ENCODE measurements at regions not wholly inside any gene's neighbourhood (a gene's known extent, or its start where the extent isn't known, plus 50 kb on each side); places are given as distances from the start of the nearest gene placed in this dataset.

GRCh38 chr18:61756244-61756643, 136.6 kb downstream of the RNF152 start:
- no peaks in the 10 kb centered on the region for H3K9me3 ChIP-seq
- H3K4me3 ChIP-seq: no peak overlapping the region
- no peaks in the 10 kb centered on the region for H3K4me1 ChIP-seq
- no peak for TF ChIP-seq POLR2A (IDR thresholded peaks at IDR 0.05)
- TF ChIP-seq, protein P1, sequence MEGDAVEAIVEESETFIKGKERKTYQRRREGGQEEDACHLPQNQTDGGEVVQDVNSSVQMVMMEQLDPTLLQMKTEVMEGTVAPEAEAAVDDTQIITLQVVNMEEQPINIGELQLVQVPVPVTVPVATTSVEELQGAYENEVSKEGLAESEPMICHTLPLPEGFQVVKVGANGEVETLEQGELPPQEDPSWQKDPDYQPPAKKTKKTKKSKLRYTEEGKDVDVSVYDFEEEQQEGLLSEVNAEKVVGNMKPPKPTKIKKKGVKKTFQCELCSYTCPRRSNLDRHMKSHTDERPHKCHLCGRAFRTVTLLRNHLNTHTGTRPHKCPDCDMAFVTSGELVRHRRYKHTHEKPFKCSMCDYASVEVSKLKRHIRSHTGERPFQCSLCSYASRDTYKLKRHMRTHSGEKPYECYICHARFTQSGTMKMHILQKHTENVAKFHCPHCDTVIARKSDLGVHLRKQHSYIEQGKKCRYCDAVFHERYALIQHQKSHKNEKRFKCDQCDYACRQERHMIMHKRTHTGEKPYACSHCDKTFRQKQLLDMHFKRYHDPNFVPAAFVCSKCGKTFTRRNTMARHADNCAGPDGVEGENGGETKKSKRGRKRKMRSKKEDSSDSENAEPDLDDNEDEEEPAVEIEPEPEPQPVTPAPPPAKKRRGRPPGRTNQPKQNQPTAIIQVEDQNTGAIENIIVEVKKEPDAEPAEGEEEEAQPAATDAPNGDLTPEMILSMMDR (IDR thresholded peaks at IDR 0.05): no peak
- H3K27me3 ChIP-seq: no peaks in the 10 kb centered on the region
- no peak for DNase-seq (ENCODE audit: low spot score in 2 of 2)
- 85 to 91% methylated on average over 3 of the region's 3 CpGs for WGBS, 2 donors
- H3K27ac ChIP-seq: no peak overlapping the region
- no peaks in the 10 kb centered on the region for H3K36me3 ChIP-seq

- 82 to 85% methylated on average over 7 of the region's 7 CpGs for WGBS, 2 donors
- no peak for TF ChIP-seq POLR2A (IDR thresholded peaks at IDR 0.05)
- TF ChIP-seq EP300 (IDR thresholded peaks at IDR 0.05): no peak
- TF ChIP-seq, protein P1 (IDR thresholded peaks at IDR 0.05): no peak
- Histone ChIP-seq H3K36me3 (no peaks in the 10 kb centered on the region), H3K4me3 (no peak overlapping the region), H3K27me3 (no peaks in the 10 kb centered on the region), H3K27ac (no peak overlapping the region), H3K9me3 (no peaks in the 10 kb centered on the region), H3K4me1 (no peaks in the 10 kb centered on the region)
- DNase-seq (ENCODE audit: low spot score in 2 of 2): no peak
Observed at GRCh38 chr18:61755555-61755954, 137.3 kb downstream of the RNF152 start.

GRCh38 chr18:61754039-61754583, 138.7 kb downstream of the RNF152 start:
- no peaks in the 10 kb centered on the region for H3K36me3 ChIP-seq
- H3K4me3 ChIP-seq: no peak overlapping the region
- H3K27me3 ChIP-seq: no peaks in the 10 kb centered on the region
- no peak for DNase-seq (ENCODE audit: low spot score in 2 of 2)
- peaks cover 0 to 3% (median 0%) of the 10 kb centered on the region in 4 donors for H3K4me1 ChIP-seq
- WGBS, 2 donors: 86 to 87% methylated on average over 5 of the region's 5 CpGs
- H3K27ac ChIP-seq: no peak overlapping the region
- no peaks in the 10 kb centered on the region for H3K9me3 ChIP-seq
- TF ChIP-seq EP300 (IDR thresholded peaks at IDR 0.05): no peak
- TF ChIP-seq, protein P1 (IDR thresholded peaks at IDR 0.05): no peak
- TF ChIP-seq POLR2A (IDR thresholded peaks at IDR 0.05): no peak

GRCh38 chr18:61753373-61753772, 139.4 kb downstream of the RNF152 start:
- Histone ChIP-seq H3K4me3 (no peak overlapping the region), H3K4me1 (peaks cover 0 to 6% (median 0%) of the 10 kb centered on the region in 4 donors), H3K27ac (no peak overlapping the region), H3K9me3 (no peaks in the 10 kb centered on the region), H3K36me3 (no peaks in the 10 kb centered on the region), H3K27me3 (no peaks in the 10 kb centered on the region)
- no peak for DNase-seq (ENCODE audit: low spot score in 2 of 2)
- TF ChIP-seq POLR2A (IDR thresholded peaks at IDR 0.05): no peak
- TF ChIP-seq, protein P1 (IDR thresholded peaks at IDR 0.05): no peak
- TF ChIP-seq EP300 (IDR thresholded peaks at IDR 0.05): no peak
- WGBS, 2 donors: 86 to 97% methylated on average over 1 of the region's 1 CpG

DNA sequence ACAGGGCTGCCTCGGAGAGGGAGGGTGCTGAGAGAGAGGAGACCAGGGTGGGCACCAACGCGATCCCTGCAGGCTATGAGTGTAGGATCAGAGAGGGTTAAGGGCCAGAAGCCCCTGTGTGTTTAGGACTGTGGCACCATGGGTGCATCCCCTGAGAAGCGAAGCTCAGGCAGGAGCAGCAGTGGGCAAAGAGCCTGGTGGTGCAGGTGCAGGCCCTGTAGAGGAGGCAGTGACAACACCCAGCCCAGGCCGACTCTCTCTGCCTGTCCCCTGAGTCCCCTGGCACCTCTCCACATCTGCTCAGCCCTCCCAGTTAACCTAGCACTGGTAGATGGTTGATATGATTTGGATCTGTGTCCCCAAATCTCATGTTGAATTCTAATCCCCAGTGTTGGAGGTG, 139.8 kb downstream of the RNF152 start:
- Histone ChIP-seq H3K9me3 (no peaks in the 10 kb centered on the region), H3K4me3 (no peak overlapping the region), H3K4me1 (peaks cover 0 to 6% (median 0%) of the 10 kb centered on the region in 4 donors), H3K36me3 (no peaks in the 10 kb centered on the region), H3K27me3 (no peaks in the 10 kb centered on the region), H3K27ac (no peak overlapping the region)
- 80 to 86% methylated on average over 5 of the region's 5 CpGs for WGBS, 2 donors
- no peak for TF ChIP-seq EP300 (IDR thresholded peaks at IDR 0.05)
- TF ChIP-seq, protein P1 (IDR thresholded peaks at IDR 0.05): no peak
- DNase-seq (ENCODE audit: low spot score in 2 of 2): no peak

All from tibial nerve (tissue), 4 donors.